ENCODE measurements at regions not wholly inside any gene's neighbourhood (a gene's known extent, or its start where the extent isn't known, plus 50 kb on each side); places are given as distances from the start of the nearest gene placed in this dataset.

DNA sequence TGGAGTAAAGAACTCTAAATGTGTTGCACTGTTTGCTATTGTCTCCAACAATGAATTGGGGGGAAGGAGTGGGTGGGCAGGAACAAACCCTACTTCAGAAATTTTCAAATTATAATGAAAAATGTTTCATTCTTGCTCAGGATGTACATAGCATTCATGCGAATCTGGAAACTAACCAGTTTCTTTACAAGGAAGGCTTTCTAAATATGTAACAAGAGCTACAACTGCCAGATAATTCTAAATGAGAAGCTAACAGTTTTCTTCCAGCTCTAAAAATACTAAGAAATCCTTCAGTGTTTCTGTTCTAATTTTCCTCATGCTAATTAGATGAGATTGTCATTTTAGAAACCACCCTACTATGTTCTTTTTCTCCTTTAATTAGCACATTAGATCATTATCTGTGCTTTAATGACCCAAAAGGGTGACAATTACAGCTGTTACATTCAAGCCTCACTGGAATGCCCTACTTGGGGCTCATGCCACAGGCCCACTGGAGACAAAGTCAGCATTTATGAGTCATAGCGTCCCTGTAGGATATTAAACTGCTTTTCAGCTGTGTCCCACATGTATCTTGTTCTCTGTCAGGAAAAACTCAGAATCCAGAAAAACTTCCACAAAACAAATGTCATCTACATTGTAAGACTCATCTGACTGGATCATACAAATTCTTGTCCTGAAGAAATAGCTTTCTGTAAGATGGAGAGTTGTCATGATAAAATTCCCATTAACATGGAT is 804.6 kb upstream of the CXADR start:
- DNase-seq, result no peak

DNA sequence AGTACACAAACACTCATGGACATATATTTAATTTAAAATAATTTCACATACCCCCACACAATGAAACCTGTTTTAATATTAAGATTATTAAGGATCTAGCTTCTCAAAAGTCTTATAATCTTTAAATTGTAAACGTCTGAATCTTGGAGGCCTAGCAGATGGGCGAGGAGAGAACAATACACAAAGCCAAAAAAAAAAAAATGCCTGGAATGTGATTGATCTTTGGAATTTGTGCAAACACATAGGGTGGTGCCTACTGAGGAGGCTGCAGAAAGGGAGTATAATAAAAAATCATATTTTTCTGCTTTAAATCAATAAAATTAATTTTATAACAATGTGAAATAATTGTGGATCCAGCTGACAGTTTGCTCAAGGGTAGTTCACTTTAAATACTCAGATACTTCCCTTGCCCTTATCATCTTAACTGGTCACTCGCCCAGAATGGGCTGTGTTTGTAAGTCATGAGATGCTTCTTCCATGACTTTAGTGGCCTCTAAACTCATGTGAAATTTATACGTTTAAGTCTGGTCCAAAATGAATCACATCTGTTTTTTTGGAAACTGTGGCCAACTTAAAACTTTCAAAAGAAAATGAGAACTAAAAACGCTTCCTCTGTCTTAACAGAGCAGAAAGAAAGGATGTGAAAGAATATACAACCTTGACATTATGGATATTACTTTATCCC is 802.8 kb upstream of the CXADR start:
- no peak for DNase-seq

DNA sequence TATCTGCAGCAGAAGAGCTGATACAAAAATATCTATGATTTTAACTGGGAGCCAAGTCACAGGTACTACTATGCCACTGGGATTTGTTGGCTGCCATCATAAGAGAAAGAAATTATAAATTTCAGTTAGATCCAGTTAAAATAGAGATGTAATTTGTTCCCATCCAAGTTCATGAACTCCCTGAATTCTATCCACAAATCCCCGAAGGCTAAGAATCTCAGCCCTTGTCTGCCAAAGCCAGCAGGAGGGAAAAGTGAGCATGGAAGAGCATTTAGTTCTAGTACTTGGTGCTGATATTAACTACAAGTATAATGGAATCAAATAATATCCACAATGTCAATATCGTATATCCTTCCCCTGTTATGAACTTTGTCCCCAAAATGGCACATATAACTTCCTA is 801.1 kb upstream of the CXADR start:
- DNase-seq, result no peak

DNA sequence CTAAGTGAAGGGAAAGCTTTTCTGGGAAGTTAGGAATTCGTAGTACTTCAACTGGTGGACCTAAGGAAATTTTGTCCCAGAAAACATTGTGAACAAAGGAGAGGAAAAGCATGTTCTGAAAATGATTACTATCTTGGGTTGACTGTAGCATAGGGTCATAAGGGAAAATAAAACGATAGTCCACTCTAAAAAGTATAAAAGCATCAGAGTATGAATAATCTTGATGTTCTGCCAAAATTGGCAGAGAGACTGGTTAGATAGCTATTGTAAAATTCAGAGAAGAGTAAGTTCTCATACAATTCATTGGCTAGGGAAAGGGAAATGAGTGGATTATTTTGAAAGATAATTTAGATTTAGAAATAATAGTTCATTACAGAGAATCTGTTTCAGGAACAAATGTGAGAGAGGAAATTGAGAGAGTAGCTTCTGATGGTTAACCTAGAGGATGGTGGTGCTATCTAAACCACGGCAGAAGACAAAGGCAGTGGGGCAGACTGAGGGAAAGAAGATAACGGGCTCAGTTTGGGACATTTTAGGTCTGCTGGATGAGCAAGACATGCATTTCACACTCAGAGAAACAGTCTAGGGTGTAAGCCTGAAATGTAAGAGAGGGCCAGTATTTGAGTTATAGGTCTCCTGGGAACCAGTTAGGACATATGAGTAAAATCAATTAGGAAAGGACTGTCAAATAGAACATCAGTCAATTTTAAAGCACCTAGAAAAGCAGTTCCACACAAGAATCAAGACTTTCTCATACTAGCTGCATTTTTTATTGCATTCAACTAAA is 799.3 kb upstream of the CXADR start:
- no peak for DNase-seq

DNA sequence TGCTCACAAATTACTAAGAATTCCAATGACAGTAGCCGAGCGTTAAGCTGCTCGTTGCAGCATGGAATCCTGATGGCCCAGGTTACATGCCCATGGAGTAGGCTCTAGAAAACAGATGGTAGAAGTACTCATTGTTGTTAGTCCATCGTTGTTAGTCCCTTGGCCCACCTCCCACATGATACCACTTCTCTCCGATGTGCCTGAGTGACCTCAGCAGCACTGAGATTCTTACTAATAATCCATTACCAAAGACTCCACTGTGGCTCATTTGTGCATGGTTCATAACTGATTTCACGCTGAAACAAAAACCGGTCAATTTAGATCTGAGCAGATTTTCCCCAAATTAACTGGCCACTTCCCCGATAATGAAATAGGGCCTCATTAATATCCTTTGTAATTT is 772.3 kb upstream of the CXADR start:
- DNase-seq, result no peak

DNA sequence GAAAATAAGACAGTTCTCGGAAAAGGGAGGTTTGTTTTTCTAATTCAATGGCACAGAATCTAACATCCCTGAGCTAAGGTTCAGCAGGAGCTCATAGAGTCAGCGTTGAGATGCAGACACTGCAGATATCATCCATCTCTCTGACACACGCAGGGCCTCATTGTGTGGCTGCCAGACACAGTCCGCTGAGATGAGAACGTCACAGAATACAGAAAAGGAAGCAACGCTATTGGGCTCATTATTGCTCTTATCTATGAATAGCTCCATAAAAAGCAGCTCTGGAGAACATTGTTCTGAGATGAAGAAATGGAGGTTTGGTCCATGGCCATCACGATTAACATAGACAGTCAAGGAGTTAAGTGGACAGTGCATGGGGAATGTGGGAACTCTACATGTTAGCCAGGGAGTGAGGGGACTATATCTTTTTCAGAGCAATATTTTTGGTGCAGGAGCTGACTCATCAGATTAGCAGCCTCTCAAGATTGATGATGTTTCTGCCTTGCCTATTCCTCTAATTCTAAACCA is 771.6 kb upstream of the CXADR start:
- DNase-seq, result no peak

DNA sequence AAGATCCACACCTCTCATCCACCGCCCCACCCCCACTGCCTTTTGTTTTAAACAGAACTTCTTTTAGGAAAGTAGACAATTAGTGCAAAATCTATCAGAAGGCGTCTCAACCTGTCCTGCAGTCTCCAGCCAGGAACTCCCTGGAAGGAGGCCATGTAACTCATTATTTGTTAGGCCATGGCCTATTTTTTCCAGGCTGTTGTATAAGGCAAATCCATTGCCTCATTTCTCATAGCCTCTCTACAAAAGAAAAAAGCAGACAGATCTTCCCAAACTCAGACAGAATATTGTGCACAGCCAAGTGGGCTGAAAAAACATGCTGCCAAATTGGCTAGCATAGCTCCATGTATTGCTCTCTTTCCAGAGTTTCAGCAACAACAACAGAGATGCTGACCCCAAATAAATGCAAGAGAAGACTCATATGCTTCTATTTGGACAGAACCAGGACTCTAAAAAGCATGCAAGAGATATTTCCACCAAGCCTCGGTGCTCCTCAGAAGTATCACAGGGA is 770.7 kb upstream of the CXADR start:
- no peak for DNase-seq

DNA sequence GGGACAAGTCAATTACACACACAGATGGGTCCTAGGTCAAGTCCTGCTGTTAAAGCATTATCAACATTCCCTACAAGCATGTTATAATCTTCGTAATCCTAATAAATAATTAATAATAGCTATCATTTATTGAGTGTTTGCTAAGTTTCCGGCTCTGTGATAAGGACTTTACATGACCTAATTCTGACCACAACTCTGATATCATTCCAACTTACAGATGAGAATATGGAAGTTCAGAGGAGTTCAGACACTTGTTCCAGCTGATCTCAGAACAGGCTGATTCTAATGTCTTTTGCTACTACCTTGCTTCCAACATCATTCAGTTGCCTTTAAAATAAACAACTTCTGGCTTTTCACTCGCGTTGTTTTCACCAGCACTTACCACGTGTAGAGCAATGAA is 770.1 kb upstream of the CXADR start:
- no peak for DNase-seq

DNA sequence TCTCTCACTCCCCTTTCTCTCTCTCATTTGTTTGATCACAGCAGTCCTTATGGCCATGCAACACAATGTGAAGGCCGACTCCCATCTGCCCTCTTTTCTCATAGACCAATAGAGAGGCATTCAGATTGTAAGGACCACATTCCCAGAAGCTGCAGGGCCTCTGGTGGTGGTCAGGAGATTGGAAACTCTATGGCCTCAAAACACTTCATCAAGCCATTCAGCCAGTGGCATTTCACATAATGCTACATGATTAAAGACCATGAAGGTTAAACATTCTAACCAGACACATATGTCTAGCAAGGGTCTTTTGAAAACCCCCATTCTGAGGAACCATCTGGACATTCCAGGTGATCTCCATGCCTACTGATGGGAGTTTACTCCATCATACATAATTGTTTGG is 769.5 kb upstream of the CXADR start:
- no peak for DNase-seq

DNA sequence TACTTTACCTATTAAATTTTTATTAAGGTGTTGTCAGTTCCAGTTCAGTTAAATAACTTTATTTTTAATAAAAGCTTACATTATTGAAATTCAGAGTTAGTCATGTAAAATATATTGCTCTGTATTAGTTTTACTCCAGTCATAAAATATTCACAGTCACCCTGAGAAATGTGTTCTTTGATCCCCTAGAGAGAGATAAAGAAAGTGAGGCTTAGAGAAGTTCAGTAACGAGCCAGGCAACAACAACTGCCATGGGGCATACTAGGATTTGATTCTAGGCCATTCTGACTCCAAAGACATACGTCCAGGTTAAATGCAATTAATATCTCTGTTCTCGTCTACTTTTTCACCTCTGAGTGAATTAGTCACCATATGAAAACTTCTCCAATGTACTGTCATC is 761.9 kb upstream of the CXADR start:
- DNase-seq, result no peak

DNA sequence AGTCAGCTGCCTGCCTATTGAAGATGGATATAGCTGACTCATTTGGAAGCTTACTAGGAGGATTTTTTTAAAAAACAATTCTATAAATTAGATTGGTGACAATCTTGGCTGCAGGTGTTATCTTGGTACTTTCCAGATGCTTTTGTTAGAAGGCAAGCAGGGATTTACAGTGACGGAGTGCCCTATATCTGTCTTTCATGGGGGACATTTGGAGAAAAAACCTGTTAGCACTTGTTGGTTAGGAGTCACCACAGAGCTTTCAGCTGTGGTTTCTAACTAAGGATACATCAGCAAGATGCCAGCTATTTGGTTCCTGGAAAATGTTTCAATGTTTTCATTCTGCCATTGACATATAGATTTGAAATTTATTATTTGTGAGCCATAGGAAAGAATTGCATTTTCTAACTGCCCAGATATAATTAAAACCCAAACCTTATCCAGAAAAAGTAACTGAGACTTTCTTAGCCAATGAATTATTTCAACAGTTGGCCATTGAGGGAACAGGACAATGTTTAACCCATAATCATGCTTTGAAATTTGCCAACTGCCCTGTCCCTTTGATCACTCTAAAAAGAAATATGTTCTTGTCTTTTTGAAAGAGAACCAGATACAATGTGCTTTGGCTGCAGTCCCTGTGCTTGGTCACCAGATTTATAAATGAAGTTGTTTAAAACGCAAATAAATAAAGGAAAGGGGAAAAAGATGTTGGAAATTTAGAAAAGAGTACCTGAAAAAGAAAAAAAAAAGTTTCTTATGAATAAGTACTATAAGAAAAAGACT is 761.0 kb upstream of the CXADR start:
- DNase-seq, result no peak

DNA sequence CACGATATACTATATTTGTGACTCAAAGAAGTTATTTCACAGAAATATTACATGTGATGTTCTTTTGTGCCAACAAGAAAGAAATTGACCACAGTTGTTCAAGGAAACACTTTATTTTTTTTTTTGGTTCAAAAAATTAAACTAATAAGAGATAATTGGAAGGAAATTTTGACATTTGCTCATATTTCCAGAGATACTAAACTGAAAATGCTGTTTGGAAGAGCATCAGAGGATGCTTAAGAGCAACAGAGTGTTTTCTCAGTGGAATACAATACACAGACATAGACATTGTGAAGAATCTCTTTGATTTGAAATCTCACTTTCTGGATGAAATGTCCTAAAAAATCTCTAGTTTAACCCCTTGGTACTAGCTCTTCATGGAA is 760.4 kb upstream of the CXADR start:
- DNase-seq, result no peak

DNA sequence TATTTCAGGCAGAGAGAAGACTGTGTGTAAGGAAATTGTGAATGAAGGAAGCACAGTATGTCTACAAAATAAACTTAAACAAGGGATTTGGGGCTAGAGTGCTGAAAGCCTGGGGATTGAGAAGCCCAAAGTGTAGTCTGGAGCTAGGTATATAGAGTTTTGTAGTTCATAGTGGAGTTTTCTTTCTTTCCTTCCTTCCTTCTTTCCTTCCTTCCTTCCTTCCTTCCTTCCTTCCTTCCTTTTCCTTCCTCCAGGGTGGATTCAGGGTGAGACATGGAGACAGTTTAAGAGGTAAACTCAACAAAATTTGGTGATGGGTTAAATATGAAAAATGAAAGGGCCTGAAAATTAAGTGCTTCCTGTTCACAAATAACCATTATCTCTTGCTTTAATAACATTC is 757.8 kb upstream of the CXADR start:
- no peak for DNase-seq

DNA sequence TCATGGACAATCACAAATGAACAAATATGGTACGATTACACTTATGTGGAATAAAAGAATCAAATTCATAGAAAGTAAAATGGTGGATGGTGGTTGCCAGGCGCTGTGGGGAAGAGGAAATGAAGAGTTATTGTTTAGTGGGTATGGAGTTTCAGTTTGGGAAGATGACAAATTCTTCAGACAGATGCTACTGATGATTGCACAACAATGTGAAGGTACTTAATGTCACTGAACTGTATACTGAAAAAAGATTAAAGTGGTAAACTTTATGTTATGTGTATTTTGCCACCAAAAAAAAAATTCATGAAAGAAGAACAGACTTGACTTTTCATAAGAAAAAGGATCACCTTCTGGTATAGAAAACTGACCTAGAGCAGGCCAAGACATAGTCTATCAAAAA is 745.6 kb upstream of the CXADR start:
- DNase-seq, result no peak

DNA sequence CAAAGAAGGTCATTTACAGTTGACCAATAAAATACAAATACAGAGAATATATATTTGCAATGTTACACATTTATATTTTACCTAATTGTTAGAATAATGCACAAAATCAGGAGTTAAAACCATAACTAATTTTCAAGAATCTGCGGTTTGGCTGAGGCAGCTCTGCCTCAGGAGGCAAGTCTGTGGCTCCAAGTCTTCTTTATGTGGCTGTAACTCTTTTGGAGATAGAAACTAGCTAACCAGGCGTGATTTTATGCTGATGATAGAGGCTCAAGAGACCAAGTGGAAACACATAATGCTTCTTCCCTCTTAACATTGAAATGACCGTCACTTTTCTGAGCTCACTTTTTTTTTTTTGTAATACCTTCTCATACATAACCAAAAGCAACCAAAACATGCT is 744.7 kb upstream of the CXADR start:
- no peak for DNase-seq

DNA sequence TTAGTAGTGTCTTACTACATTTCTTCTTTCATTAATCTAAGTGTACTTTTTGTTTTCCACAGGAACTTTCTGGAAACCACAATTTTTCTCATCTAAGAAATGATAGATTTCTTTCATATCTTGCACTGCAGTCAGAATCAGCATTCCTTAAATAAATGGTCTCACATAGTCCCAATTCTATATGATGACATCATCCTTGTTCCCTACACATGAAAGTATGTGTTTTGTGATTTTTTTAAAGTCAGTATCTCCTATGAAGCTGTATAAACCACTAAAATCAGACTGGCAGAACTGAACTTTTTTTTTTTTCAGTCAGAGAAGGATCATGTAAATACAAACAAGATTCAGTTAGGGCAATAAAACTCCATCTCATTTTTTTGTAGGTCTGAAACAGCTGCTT is 742.6 kb upstream of the CXADR start:
- DNase-seq, result no peak

DNA sequence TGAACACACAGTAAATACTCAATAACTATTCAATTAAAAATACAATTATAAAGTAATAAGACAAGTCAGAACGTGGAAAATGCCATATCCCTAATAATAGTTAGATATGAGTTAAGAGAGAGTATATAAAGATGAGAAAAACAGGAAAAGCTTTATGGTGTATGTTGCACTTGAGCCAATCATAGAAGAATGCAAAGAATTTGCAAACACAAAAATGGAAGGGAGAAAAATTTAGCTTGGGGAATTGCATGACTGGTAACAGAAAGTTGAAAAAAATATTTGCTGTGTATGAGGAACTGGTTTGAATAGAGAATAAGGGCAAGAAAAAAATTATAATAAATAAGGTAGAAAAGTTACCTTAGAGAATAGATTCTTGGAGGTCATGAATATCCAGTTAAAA is 739.6 kb upstream of the CXADR start:
- no peak for DNase-seq

DNA sequence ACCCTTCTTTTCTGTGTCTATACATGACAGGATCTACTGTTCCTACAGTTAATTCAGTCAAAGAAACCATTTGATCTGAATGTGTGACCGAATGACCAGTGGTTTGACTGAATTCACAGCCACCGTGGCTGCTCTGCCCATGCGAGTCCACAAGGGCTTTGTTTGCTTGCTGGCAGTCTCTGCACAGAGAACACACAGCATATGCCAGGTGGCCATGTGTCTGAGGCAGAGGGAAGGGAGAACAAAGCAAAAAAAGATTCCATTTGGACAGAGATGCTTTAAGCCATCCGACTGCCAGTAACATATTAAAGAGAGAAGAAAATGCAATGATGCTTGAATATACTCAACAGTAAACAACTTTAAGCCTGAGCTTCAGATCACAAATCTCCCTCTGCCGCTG is 737.8 kb upstream of the CXADR start:
- DNase-seq, result no peak

DNA sequence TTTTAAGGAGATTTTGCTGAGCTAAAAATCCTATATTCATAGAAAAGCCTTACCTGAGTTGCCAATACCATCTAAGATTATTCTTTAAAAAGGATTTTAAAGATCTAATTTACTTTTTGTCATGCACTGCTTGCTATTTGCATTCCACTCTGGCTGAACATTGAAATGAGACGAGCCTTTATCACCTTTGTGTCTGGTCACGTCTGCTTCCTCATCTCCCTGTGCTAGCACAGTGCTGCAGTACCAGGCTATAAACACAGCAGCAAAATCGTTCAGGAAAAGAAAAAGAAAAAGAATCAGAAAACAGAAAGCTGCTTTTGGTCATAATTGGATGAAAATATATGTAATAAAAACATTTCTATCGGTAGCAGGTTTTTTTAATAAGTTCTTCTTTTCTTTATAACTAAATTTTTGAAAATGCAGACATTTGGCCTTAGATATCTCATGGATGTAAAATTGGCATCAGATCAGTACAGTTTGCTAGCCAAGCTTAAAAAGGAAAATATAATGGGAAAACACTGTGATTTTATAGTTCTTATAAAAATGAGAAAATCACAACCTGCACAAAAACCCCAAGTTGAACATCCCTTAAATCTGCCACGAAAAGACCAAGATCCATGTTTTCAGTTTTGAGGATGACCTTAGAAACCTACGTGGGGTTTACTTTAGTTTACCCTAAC is 735.7 kb upstream of the CXADR start:
- no peak for DNase-seq

DNA sequence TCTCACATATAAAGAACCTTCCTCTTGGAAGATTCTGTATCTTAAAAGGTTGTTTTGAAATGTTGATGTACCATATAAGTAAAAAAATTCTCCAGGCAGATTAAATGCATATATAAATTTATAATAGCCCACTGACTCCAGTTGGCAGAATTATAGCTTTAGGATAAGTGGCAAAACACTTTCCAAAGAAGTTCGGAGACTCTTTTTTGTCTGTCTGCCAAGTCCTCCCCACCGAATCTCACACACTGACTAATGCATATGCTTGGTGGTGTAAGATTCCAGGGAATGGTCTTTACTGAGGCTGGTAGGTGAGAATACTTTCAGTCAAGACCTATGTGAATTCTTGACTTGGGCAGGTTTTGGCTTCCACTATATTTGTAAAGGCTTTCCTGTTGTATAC is 724.3 kb upstream of the CXADR start:
- DNase-seq, result no peak

DNA sequence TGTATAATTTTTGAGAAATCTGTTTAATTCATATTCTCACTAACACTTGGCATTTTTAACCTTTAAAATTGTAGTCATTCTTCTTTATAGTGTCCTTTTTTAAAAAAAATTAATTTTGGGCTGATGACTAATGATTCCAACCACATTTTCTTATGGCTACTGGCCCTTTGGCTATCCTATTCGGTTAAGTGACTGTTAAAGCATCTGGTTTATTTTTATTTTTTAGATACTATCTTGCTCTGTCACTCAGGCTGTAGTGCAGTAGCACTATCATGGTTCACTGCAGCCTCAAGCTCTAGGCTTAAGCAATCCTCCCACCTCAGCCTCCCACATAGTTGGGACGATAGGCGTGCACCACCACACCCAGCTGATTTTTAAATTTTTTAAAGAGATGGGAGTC is 723.2 kb upstream of the CXADR start:
- no peak for DNase-seq

DNA sequence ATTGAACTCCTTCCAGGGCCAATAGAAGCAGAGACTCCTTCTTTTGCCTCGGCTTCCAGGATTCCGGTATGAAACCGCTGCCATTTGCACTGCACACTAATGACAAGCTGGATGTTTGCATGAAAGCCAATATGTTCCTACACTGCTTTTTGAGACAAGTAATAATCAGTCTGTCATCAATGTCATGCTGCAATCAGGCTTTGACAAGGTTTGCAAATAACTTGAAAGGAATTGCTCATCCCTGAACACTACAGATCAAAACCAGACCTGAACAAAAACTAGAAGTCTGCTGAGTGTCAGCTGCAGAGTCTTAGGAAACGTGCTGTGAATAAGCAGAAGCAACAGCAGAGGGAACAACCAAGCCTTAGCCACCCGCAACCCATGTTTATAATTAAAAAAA is 720.7 kb upstream of the CXADR start:
- DNase-seq, result no peak

Measured in activated gamma-delta T cell treated with Interleukin-2 at 50 U/mL for 16 hours (primary cell).